ENCODE measurements at regions not wholly inside any gene's neighbourhood (a gene's known extent, or its start where the extent isn't known, plus 50 kb on each side); places are given as distances from the start of the nearest gene placed in this dataset.

GRCh38 chr5:24777392-24777791 is 132.6 kb upstream of the CDH10 start:
- DNase-seq (ENCODE audit: low read depth), result no peak
- H3K4me3 ChIP-seq (ENCODE audit: low read depth, low read length), result no peak overlapping the region
- TF ChIP-seq CTCF (conservative IDR thresholded peaks at IDR 0.05; ENCODE audit: low read depth, low read length), result no peak

GRCh38 chr5:24773261-24773660 is 128.5 kb upstream of the CDH10 start:
- TF ChIP-seq CTCF (conservative IDR thresholded peaks at IDR 0.05; ENCODE audit: low read depth, low read length), result no peak
- no peak for DNase-seq (ENCODE audit: low read depth)
- no peak overlapping the region for H3K4me3 ChIP-seq (ENCODE audit: low read depth, low read length)

- DNase-seq (ENCODE audit: low read depth), result no peak
- no peak overlapping the region for H3K4me3 ChIP-seq (ENCODE audit: low read depth, low read length)
- TF ChIP-seq CTCF (conservative IDR thresholded peaks at IDR 0.05; ENCODE audit: low read depth, low read length), result no peak
These were observed 122.3 kb upstream of the CDH10 start for GRCh38 chr5:24767086-24767485.

GRCh38 chr5:24765219-24765618 is 120.4 kb upstream of the CDH10 start:
- H3K4me3 ChIP-seq (ENCODE audit: low read depth, low read length), result no peak overlapping the region
- TF ChIP-seq CTCF (conservative IDR thresholded peaks at IDR 0.05; ENCODE audit: low read depth, low read length), result no peak
- DNase-seq (ENCODE audit: low read depth), result no peak

GRCh38 chr5:24750355-24750754 is 105.6 kb upstream of the CDH10 start:
- no peak overlapping the region for H3K4me3 ChIP-seq (ENCODE audit: low read depth, low read length)
- no peak for TF ChIP-seq CTCF (conservative IDR thresholded peaks at IDR 0.05; ENCODE audit: low read depth, low read length)
- DNase-seq (ENCODE audit: low read depth), result no peak

- no peak overlapping the region for H3K4me3 ChIP-seq (ENCODE audit: low read depth, low read length)
- DNase-seq (ENCODE audit: low read depth), result no peak
- no peak for TF ChIP-seq CTCF (conservative IDR thresholded peaks at IDR 0.05; ENCODE audit: low read depth, low read length)
These were observed 104.9 kb upstream of the CDH10 start for GRCh38 chr5:24749701-24750100.

- TF ChIP-seq CTCF (conservative IDR thresholded peaks at IDR 0.05; ENCODE audit: low read depth, low read length), result no peak
- no peak overlapping the region for H3K4me3 ChIP-seq (ENCODE audit: low read depth, low read length)
- no peak for DNase-seq (ENCODE audit: low read depth)
These were observed 102.5 kb upstream of the CDH10 start for GRCh38 chr5:24747327-24747726.
